ENCODE measurements at regions not wholly inside any gene's neighbourhood (a gene's known extent, or its start where the extent isn't known, plus 50 kb on each side); places are given as distances from the start of the nearest gene placed in this dataset.

DNA sequence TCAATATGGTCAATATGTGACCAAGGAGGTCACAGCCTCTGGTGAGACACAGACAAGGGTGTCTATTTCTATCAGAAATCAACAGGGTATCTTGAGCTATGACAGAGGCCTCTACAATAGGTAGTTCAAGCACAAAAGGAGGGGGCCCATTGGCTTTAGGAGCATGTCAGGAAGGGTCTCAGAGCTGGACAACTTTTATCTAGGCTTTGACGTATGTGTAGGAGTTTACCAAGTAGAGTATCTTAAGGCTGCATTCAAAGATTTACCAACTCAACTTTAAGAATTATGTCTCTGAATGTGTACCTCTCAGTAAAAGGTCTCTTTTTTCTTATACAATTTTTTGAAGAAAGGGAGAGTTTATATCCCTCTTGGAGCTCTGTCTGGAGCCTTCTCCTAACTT, 297.2 kb downstream of the NSG2 start (continued):
- no peak for TF ChIP-seq PRDM15 (CRISPR knock-in tag; IDR thresholded peaks at IDR 0.05)
- TF ChIP-seq RCOR1 (conservative IDR thresholded peaks at IDR 0.05; ENCODE audit: low read depth, low read length): no peak
- no peak for TF ChIP-seq SRF (IDR thresholded peaks at IDR 0.05; ENCODE audit: low read depth in 2 of 2, low read length in 2 of 2)
- TF ChIP-seq RAD51 (IDR thresholded peaks at IDR 0.05): no peak
- no peak for TF ChIP-seq MXI1 (IDR thresholded peaks at IDR 0.05; ENCODE audit: low read depth, low read length)
- no peak for TF ChIP-seq ZBTB11 (CRISPR knock-in tag; IDR thresholded peaks at IDR 0.05)
- TF ChIP-seq, protein P1, sequence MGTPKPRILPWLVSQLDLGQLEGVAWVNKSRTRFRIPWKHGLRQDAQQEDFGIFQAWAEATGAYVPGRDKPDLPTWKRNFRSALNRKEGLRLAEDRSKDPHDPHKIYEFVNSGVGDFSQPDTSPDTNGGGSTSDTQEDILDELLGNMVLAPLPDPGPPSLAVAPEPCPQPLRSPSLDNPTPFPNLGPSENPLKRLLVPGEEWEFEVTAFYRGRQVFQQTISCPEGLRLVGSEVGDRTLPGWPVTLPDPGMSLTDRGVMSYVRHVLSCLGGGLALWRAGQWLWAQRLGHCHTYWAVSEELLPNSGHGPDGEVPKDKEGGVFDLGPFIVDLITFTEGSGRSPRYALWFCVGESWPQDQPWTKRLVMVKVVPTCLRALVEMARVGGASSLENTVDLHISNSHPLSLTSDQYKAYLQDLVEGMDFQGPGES (IDR thresholded peaks at IDR 0.05): no peak
- no peak for TF ChIP-seq KDM1A (IDR thresholded peaks at IDR 0.05; ENCODE audit: borderline replicate concordance)
- no peak for TF ChIP-seq SUPT20H (IDR thresholded peaks at IDR 0.05; ENCODE audit: borderline replicate concordance, control insufficient read depth, low read depth, low read length)
- no peak for TF ChIP-seq ZNF217 (IDR thresholded peaks at IDR 0.05)

Data from GM12878 (cell line).